Bronchial epithelial cell (primary cell): ENCODE measurements at regions not wholly inside any gene's neighbourhood (a gene's known extent, or its start where the extent isn't known, plus 50 kb on each side); places are given as distances from the start of the nearest gene placed in this dataset.

Experiments used
- DNase-seq: peaks from one replicate; pipeline ENCODE4 v3.0.0-alpha.2; 2010; ENCODE audit warnings: low read depth
- FAIRE-seq: peaks from 2 replicates; lab custom pipeline; 2011; peaks lifted over from hg19 to GRCh38; lab: Jason Lieb, UNC
- H3K27me3 ChIP-seq: 2 replicates; pipeline ENCODE4 v1.5.1; 2011; ENCODE audit warnings: low read length; ENCODE audit not compliant: control insufficient read depth, insufficient read depth
- H3K36me3 ChIP-seq: 2 replicates; pipeline ENCODE4 v1.5.1; 2011; ENCODE audit warnings: low read length; ENCODE audit not compliant: control insufficient read depth, insufficient read depth
- H3K4me3 ChIP-seq: 2 replicates; pipeline ENCODE4 v1.5.1; 2011; ENCODE audit warnings: mild to moderate bottlenecking, low read depth, low read length, control low read depth
- TF ChIP-seq, protein P1 (sequence below): IDR thresholded peaks from 2 replicates; pipeline ENCODE4 v1.5.1; 2011; ENCODE audit warnings: mild to moderate bottlenecking, moderate library complexity, low read length, control low read depth, inconsistent platforms; ENCODE audit not compliant: insufficient read depth, severe bottlenecking

DNA sequence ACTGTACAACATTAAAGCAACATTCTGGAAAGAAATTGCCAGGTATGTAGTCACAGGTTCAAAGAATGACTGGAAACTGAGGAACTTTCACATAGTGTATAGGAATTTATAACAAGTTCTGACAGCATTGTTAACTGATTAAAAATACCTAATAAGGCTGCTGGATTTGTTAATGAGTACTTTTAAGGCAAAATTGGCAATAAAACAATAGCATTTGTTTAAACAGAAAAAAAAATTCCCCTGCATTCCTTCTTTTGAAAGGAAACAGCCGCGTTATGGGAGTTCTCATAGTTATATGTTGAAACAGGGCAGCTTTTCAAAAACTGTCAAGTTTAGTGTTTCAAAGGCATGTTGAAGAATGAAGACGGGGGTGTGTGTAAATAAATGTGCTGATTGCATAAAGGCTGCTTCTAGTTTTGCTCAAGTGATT is 282.5 kb upstream of the FAT1 start:
- DNase-seq (peak; percentile 92), FAIRE-seq (no peak)
- TF ChIP-seq, protein P1, sequence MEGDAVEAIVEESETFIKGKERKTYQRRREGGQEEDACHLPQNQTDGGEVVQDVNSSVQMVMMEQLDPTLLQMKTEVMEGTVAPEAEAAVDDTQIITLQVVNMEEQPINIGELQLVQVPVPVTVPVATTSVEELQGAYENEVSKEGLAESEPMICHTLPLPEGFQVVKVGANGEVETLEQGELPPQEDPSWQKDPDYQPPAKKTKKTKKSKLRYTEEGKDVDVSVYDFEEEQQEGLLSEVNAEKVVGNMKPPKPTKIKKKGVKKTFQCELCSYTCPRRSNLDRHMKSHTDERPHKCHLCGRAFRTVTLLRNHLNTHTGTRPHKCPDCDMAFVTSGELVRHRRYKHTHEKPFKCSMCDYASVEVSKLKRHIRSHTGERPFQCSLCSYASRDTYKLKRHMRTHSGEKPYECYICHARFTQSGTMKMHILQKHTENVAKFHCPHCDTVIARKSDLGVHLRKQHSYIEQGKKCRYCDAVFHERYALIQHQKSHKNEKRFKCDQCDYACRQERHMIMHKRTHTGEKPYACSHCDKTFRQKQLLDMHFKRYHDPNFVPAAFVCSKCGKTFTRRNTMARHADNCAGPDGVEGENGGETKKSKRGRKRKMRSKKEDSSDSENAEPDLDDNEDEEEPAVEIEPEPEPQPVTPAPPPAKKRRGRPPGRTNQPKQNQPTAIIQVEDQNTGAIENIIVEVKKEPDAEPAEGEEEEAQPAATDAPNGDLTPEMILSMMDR = no peak

DNA sequence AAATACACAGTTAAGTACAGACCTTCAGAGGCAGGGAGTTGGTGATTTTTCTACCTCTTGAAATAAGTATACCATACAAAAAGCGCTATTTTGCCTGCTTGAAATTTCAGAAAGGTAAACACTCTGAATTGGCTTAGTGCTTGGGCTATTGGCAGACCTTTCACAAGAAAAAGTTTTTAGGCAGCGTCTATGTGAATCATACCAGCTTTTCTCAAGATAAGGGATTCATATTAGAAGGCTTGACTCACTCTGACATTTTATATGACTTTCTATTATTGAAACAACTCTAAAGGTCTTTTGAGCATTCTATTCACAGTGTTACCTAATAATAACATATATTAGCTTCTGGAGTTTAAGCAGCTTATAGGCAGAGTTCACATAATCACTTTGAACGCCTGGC is 286.4 kb upstream of the FAT1 start:
- peak; percentile 82 for DNase-seq
- TF ChIP-seq, protein P1 = no peak
- no peaks in the 10 kb centered on the region for H3K27me3 ChIP-seq
- no peaks in the 10 kb centered on the region for H3K36me3 ChIP-seq
- H3K4me3 ChIP-seq = no peak overlapping the region
- no peak for FAIRE-seq

More for the DNA sequence above, 282.5 kb upstream of the FAT1 start:
- H3K36me3 ChIP-seq = no peaks in the 10 kb centered on the region
- H3K27me3 ChIP-seq = no peaks in the 10 kb centered on the region
- H3K4me3 ChIP-seq = no peak overlapping the region

DNA sequence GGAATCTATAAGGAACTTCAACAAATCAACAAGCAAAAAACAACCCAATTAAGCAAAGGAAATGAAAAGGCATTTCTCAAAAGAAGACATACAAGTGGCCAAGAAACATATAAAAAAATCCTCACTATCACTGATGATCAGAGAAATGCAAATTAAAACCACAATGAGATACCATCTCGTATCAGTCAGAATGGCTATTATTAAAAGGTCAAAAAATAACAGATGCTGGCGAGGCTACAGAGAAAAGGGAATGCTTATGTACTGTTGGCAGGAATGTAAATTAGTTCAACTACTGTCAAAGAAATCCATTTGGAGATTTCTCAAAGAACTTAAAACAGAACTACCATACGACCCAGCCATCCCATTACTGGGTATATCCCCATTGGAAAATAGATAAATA is 292.4 kb upstream of the FAT1 start:
- Histone ChIP-seq H3K4me3 (no peak overlapping the region), H3K27me3 (no peaks in the 10 kb centered on the region), H3K36me3 (no peaks in the 10 kb centered on the region)
- TF ChIP-seq, protein P1 = no peak
- FAIRE-seq = no peak
- DNase-seq = no peak

DNA sequence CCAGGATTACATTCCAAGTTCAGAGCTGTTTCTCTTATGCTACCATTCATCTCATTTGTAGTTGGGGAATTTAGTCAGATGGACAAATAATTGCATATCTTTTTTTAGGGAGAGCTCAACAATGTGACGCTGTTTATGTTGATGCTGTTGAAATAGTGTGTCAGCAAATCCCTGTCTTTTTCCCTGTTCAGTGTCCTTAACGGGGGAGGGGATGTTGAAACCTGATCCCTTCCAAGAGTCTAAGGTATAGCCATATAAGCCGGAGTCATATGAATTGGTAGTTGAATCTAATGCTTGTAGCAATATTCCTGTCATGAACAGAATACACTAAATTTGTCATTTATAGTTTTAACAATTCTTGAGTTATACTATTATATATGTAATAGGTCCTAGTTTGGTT is 293.5 kb upstream of the FAT1 start:
- FAIRE-seq = no peak
- Histone ChIP-seq H3K27me3 (no peaks in the 10 kb centered on the region), H3K36me3 (no peaks in the 10 kb centered on the region), H3K4me3 (no peak overlapping the region)
- TF ChIP-seq, protein P1 = no peak
- no peak for DNase-seq

DNA sequence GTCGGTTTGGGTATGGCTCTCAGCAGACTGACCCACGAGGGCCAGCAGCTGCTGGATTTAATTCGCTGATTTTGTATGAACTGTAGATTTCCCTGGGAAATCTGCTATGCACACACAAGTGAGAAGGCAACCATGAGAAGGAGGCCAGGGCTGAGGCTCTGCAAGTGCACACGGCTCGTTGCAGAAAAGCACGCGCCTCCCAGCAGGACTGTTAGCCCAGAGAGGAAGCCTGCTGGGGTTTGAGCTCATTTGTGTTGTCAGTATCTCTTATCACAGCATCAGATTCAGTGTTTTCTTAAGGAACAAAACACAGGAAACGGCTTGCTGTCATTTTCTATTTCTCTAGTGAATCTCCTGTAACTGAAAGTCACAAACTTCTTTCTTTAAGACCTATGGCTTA is 296.2 kb upstream of the FAT1 start:
- DNase-seq (no peak), FAIRE-seq (no peak)
- no peak overlapping the region for H3K4me3 ChIP-seq
- no peaks in the 10 kb centered on the region for H3K36me3 ChIP-seq
- no peaks in the 10 kb centered on the region for H3K27me3 ChIP-seq
- TF ChIP-seq, protein P1 = no peak

DNA sequence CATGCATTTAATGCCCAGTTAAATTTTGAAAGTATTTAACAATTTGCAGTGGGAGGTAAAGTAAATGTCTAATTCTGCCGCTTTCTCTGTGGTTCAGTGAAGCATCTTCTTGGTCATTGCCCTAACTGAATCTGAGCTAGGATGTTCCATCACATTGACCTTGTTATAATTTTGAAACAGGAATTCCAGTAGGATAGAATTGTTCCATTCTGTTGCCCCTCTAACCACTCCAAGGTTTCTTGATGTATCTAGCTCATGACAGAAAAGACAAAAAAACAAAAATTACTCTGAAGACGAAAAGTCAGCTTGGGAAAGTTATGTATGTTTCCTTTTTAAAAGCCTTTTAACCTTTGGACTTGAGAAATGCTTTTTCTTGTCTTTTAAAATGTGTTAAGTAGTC is 297.0 kb upstream of the FAT1 start:
- FAIRE-seq = no peak
- Histone ChIP-seq H3K36me3 (no peaks in the 10 kb centered on the region), H3K27me3 (no peaks in the 10 kb centered on the region), H3K4me3 (no peak overlapping the region)
- no peak for DNase-seq
- TF ChIP-seq, protein P1 = no peak
